ENCODE measurements at regions not wholly inside any gene's neighbourhood (a gene's known extent, or its start where the extent isn't known, plus 50 kb on each side); places are given as distances from the start of the nearest gene placed in this dataset.

DNA sequence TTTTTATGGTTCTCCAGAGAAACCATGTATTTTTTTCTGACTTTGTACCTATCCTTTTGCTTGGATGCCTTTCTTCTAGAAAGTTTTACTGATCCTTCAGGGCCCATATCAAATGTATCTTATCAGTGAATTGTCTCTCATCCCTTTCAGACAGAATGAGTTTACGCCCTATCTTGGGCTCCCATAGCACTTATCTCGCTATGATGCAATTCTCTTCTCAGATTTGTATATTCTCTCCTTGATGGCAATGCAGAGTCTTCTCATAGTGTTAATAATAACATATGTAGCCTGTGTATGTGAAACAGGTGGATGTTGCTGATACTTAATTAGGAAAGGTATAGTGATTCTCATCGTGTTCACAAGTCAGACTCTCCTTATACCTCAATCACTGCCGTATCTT lies 336.2 kb downstream of the UTRN start:
- ATAC-seq (no peak), DNase-seq (ENCODE audit: low spot score) (no peak), FAIRE-seq (no peak)
- POLR2A ChIA-PET, result no interaction called here
- H2AFZ ChIP-seq (ENCODE audit: low read length), result no peak overlapping the region
- BruUV-seq (replicated peaks), result no TSS peak
- in situ Hi-C loops (cut with HindIII; ENCODE audit: extremely low pct_ligation_motif_present, low pct_unique_long_range_greater_than_20kb), result no loop called here
- H4K20me1 ChIP-seq (ENCODE audit: insufficient read depth, low read length), result no peaks in the 10 kb centered on the region
- H3K36me3 ChIP-seq (replicated peaks in 1 of 2; ENCODE audit: control insufficient read depth in 1 of 2, insufficient read depth in 2 of 2, low read length in 2 of 2), result peaks cover 1 to 2% of the 10 kb centered on the region in 2 experiments; a peak in 1 of 5 replicates
- intact Hi-C loops (cut with micrococcal nuclease; ENCODE audit: unreplicated experiment), result no loop called here
- 97% methylated on average over 4 of the region's 4 CpGs for WGBS (ENCODE audit: low lambda C conversion rate)
- H3K79me2 ChIP-seq (ENCODE audit: insufficient read depth, low read length), result no peaks in the 10 kb centered on the region
- CTCF ChIA-PET (ENCODE audit: low intra/inter-chr PET ratio, low total read pairs), result no interaction called here
- H3K9me3 ChIP-seq (ENCODE audit: low read length), result no peaks in the 10 kb centered on the region
- no peak overlapping the region for H3K9ac ChIP-seq (ENCODE audit: insufficient read depth, low read depth, low read length)
- H3K4me3 ChIP-seq (replicated peaks in 1 of 3; ENCODE audit: insufficient read depth in 1 of 3, low read depth in 2 of 3, low read length in 3 of 3), result no peak overlapping the region
- H3K4me1 ChIP-seq (ENCODE audit: insufficient read depth, low read length), result no peaks in the 10 kb centered on the region
- no peak overlapping the region for H3K4me2 ChIP-seq (ENCODE audit: low read depth, low read length)
- no peaks in the 10 kb centered on the region for H3K27me3 ChIP-seq (ENCODE audit: control insufficient read depth in 1 of 2, insufficient read depth in 2 of 2, low read length in 2 of 2)
- TF ChIP-seq GABPA (IDR thresholded peaks at IDR 0.05; ENCODE audit: low read depth, low read length) (no peak), GABPA (CRISPR knock-in tag; IDR thresholded peaks at IDR 0.05; ENCODE audit: low read depth) (no peak), ZNF720 (CRISPR knock-in tag; IDR thresholded peaks at IDR 0.05) (no peak), HNF4G (IDR thresholded peaks at IDR 0.05; ENCODE audit: borderline replicate concordance, low read depth, low read length) (no peak), HNF4G (CRISPR knock-in tag; IDR thresholded peaks at IDR 0.05; ENCODE audit: borderline replicate concordance, low read depth) (no peak), RFXAP (CRISPR knock-in tag; IDR thresholded peaks at IDR 0.05; ENCODE audit: borderline replicate concordance) (no peak), CEBPB (IDR thresholded peaks at IDR 0.05; ENCODE audit: borderline replicate concordance, low read depth, low read length) (peak; percentile 33; the same call in 1 of the 2 replicates), SETDB1 (CRISPR knock-in tag; IDR thresholded peaks at IDR 0.05; ENCODE audit: borderline replicate concordance) (no peak)
- TF ChIP-seq, protein P1, sequence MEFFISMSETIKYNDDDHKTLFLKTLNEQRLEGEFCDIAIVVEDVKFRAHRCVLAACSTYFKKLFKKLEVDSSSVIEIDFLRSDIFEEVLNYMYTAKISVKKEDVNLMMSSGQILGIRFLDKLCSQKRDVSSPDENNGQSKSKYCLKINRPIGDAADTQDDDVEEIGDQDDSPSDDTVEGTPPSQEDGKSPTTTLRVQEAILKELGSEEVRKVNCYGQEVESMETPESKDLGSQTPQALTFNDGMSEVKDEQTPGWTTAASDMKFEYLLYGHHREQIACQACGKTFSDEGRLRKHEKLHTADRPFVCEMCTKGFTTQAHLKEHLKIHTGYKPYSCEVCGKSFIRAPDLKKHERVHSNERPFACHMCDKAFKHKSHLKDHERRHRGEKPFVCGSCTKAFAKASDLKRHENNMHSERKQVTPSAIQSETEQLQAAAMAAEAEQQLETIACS (CRISPR knock-in tag; IDR thresholded peaks at IDR 0.05), result no peak
- H3K27ac ChIP-seq (ENCODE audit: extremely low read length, insufficient read depth, low read length), result no peak overlapping the region

DNA sequence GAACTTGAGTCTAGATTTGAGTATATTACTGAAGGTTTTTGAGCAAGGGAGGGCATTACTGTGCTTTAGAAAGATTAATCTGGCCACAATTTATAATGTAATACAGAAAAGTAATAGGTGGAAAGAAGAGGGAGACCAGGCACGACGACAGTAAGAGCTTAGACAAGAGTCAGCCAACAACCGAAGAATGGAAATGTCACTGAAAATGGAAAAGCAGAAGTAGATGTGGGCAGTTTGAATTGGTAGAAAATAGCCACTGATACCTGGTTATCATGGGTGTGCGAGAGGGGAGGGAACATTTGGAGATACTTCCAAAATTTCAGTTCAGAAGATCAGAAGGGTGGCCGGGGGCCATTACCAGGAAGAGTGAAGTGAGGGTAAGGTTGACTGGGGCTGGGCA lies 339.1 kb downstream of the UTRN start:
- ATAC-seq, result no peak
- DNase-seq (ENCODE audit: low spot score), result no peak
- TF ChIP-seq, protein P2, sequence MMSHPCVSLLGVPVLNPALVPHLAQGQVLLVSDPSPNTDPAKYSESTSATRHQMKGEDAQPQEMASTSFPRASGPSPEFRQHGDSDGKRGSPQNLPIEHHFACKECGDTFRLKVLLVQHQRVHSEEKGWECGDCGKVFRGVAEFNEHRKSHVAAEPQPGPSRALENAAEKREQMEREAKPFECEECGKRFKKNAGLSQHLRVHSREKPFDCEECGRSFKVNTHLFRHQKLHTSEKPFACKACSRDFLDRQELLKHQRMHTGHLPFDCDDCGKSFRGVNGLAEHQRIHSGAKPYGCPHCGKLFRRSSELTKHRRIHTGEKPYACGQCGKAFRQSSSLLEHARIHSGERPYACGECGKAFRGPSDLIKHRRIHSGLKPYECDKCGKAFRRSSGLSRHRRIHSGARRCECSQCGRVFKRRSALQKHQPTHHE (CRISPR knock-in tag; IDR thresholded peaks at IDR 0.05; ENCODE audit: borderline replicate concordance), result no peak
- TF ChIP-seq STAG1 (CRISPR knock-in tag; IDR thresholded peaks at IDR 0.05) (no peak), ZNF468 (CRISPR knock-in tag; IDR thresholded peaks at IDR 0.05) (no peak), U2AF2 (IDR thresholded peaks at IDR 0.05; ENCODE audit: low read depth, low read length) (no peak)
- Histone ChIP-seq H3K4me1 (ENCODE audit: insufficient read depth, low read length) (no peaks in the 10 kb centered on the region), H3K9ac (ENCODE audit: insufficient read depth, low read depth, low read length) (no peak overlapping the region), H3K79me2 (ENCODE audit: insufficient read depth, low read length) (peaks cover 4% of the 10 kb centered on the region), H3K4me3 (replicated peaks in 1 of 3; ENCODE audit: insufficient read depth in 1 of 3, low read depth in 2 of 3, low read length in 3 of 3) (no peak overlapping the region), H2AFZ (ENCODE audit: low read length) (no peak overlapping the region), H3K4me2 (ENCODE audit: low read depth, low read length) (no peak overlapping the region), H3K36me3 (replicated peaks in 1 of 2; ENCODE audit: control insufficient read depth in 1 of 2, insufficient read depth in 2 of 2, low read length in 2 of 2) (peaks cover 3% of the 10 kb centered on the region in 2 experiments; a peak in 3 of 5 replicates), H3K27me3 (ENCODE audit: control insufficient read depth in 1 of 2, insufficient read depth in 2 of 2, low read length in 2 of 2) (no peaks in the 10 kb centered on the region), H3K9me3 (ENCODE audit: low read length) (no peaks in the 10 kb centered on the region), H3K27ac (ENCODE audit: extremely low read length, insufficient read depth, low read length) (no peak overlapping the region), H4K20me1 (ENCODE audit: insufficient read depth, low read length) (peaks cover 4% of the 10 kb centered on the region; the same call in 1 of the 2 replicates)
- WGBS (ENCODE audit: low lambda C conversion rate), result 77% methylated on average over 5 of the region's 5 CpGs
- CTCF ChIA-PET (ENCODE audit: low intra/inter-chr PET ratio, low total read pairs), result no interaction called here
- TSS peak; percentile 7 for BruUV-seq (replicated peaks)
- in situ Hi-C loops (cut with HindIII; ENCODE audit: extremely low pct_ligation_motif_present, low pct_unique_long_range_greater_than_20kb), result no loop called here
- intact Hi-C loops (cut with micrococcal nuclease; ENCODE audit: unreplicated experiment), result no loop called here
- POLR2A ChIA-PET, result no interaction called here
- no peak for FAIRE-seq

All from HepG2 (cell line).